ENCODE measurements at regions not wholly inside any gene's neighbourhood (a gene's known extent, or its start where the extent isn't known, plus 50 kb on each side); places are given as distances from the start of the nearest gene placed in this dataset.

GRCh38 chr13:73684750-73685149 lies 449.5 kb downstream of the KLF12 start:
- Histone ChIP-seq H3K4me3 (ENCODE audit: severe bottlenecking) (no peak overlapping the region), H3K36me3 (ENCODE audit: low read depth) (no peaks in the 10 kb centered on the region), H3K9me3 (ENCODE audit: severe bottlenecking) (no peaks in the 10 kb centered on the region), H3K27ac (ENCODE audit: poor library complexity, severe bottlenecking) (no peak overlapping the region), H3K27me3 (ENCODE audit: insufficient read depth, poor library complexity, severe bottlenecking) (no peaks in the 10 kb centered on the region), H3K4me1 (ENCODE audit: insufficient read depth, poor library complexity, severe bottlenecking) (no peaks in the 10 kb centered on the region)
- no peak for TF ChIP-seq CTCF (IDR thresholded peaks at IDR 0.05; ENCODE audit: poor library complexity, severe bottlenecking)
- DNase-seq (ENCODE audit: low spot score) (no peak), ATAC-seq (ENCODE audit: low read depth) (no peak)

GRCh38 chr13:73684286-73684685 lies 449.9 kb downstream of the KLF12 start:
- ATAC-seq (ENCODE audit: low read depth) (no peak), DNase-seq (ENCODE audit: low spot score) (no peak)
- H3K36me3 ChIP-seq (ENCODE audit: low read depth), result no peaks in the 10 kb centered on the region
- H3K27ac ChIP-seq (ENCODE audit: poor library complexity, severe bottlenecking), result no peak overlapping the region
- H3K4me3 ChIP-seq (ENCODE audit: severe bottlenecking), result no peak overlapping the region
- no peaks in the 10 kb centered on the region for H3K4me1 ChIP-seq (ENCODE audit: insufficient read depth, poor library complexity, severe bottlenecking)
- no peak for TF ChIP-seq CTCF (IDR thresholded peaks at IDR 0.05; ENCODE audit: poor library complexity, severe bottlenecking)
- no peaks in the 10 kb centered on the region for H3K9me3 ChIP-seq (ENCODE audit: severe bottlenecking)
- no peaks in the 10 kb centered on the region for H3K27me3 ChIP-seq (ENCODE audit: insufficient read depth, poor library complexity, severe bottlenecking)

- no peak for ATAC-seq (ENCODE audit: low read depth)
- Histone ChIP-seq H3K36me3 (ENCODE audit: low read depth) (no peaks in the 10 kb centered on the region), H3K27me3 (ENCODE audit: insufficient read depth, poor library complexity, severe bottlenecking) (no peaks in the 10 kb centered on the region), H3K9me3 (ENCODE audit: severe bottlenecking) (no peaks in the 10 kb centered on the region), H3K4me1 (ENCODE audit: insufficient read depth, poor library complexity, severe bottlenecking) (no peaks in the 10 kb centered on the region), H3K27ac (ENCODE audit: poor library complexity, severe bottlenecking) (no peak overlapping the region), H3K4me3 (ENCODE audit: severe bottlenecking) (no peak overlapping the region)
- no peak for TF ChIP-seq CTCF (IDR thresholded peaks at IDR 0.05; ENCODE audit: poor library complexity, severe bottlenecking)
- no peak for DNase-seq (ENCODE audit: low spot score)
Measured at GRCh38 chr13:73683746-73684145, 450.5 kb downstream of the KLF12 start.

GRCh38 chr13:73681779-73682178 lies 452.4 kb downstream of the KLF12 start:
- peaks cover 12% of the 10 kb centered on the region for H3K4me1 ChIP-seq (ENCODE audit: insufficient read depth, poor library complexity, severe bottlenecking)
- H3K27me3 ChIP-seq (ENCODE audit: insufficient read depth, poor library complexity, severe bottlenecking), result no peaks in the 10 kb centered on the region
- H3K9me3 ChIP-seq (ENCODE audit: severe bottlenecking), result no peaks in the 10 kb centered on the region
- H3K36me3 ChIP-seq (ENCODE audit: low read depth), result no peaks in the 10 kb centered on the region
- ATAC-seq (ENCODE audit: low read depth) (no peak), DNase-seq (ENCODE audit: low spot score) (no peak)
- H3K27ac ChIP-seq (ENCODE audit: poor library complexity, severe bottlenecking), result no peak overlapping the region
- no peak overlapping the region for H3K4me3 ChIP-seq (ENCODE audit: severe bottlenecking)
- no peak for TF ChIP-seq CTCF (IDR thresholded peaks at IDR 0.05; ENCODE audit: poor library complexity, severe bottlenecking)

GRCh38 chr13:73681015-73681414 lies 453.2 kb downstream of the KLF12 start:
- H3K9me3 ChIP-seq (ENCODE audit: severe bottlenecking), result no peaks in the 10 kb centered on the region
- H3K36me3 ChIP-seq (ENCODE audit: low read depth), result no peaks in the 10 kb centered on the region
- ATAC-seq (ENCODE audit: low read depth) (no peak), DNase-seq (ENCODE audit: low spot score) (no peak)
- no peak overlapping the region for H3K4me3 ChIP-seq (ENCODE audit: severe bottlenecking)
- no peak for TF ChIP-seq CTCF (IDR thresholded peaks at IDR 0.05; ENCODE audit: poor library complexity, severe bottlenecking)
- H3K27me3 ChIP-seq (ENCODE audit: insufficient read depth, poor library complexity, severe bottlenecking), result no peaks in the 10 kb centered on the region
- peaks cover 20% of the 10 kb centered on the region for H3K4me1 ChIP-seq (ENCODE audit: insufficient read depth, poor library complexity, severe bottlenecking)
- no peak overlapping the region for H3K27ac ChIP-seq (ENCODE audit: poor library complexity, severe bottlenecking)
